IPS-18c (cell line): ENCODE measurements at regions not wholly inside any gene's neighbourhood (a gene's known extent, or its start where the extent isn't known, plus 50 kb on each side); places are given as distances from the start of the nearest gene placed in this dataset.
"Not testable (repeated sequence)": the region's sequence is repeated elsewhere in the genome, so short reads cannot be mapped to it uniquely, and the experiment has no call there.

ENCODE experiments used
- H3K4me3 ChIP-seq: 2 replicates; pipeline ENCODE4 v1.7.0; 2013; ENCODE audit warnings: low read depth, mild to moderate bottlenecking, low read length, moderate library complexity; ENCODE audit not compliant: insufficient read depth
- H3K9me3 ChIP-seq: one replicate; pipeline ENCODE4 v1.6.1; 2013; ENCODE audit warnings: mild to moderate bottlenecking, low read length, moderate library complexity; ENCODE audit not compliant: control insufficient read depth, insufficient read depth

GRCh38 chr3:168939651-168940238 lies 723.8 kb downstream of the MECOM start:
- Histone ChIP-seq H3K9me3 (no peaks in the 10 kb centered on the region), H3K4me3 (no peak overlapping the region)

GRCh38 chr3:168933614-168934013 lies 729.9 kb downstream of the MECOM start:
- Histone ChIP-seq H3K9me3 (peaks cover 7% of the 10 kb centered on the region), H3K4me3 (no peak overlapping the region)

- not testable (repeated sequence) for H3K4me3 ChIP-seq, H3K9me3 ChIP-seq
Observed at GRCh38 chr3:168929997-168930396, 733.5 kb downstream of the MECOM start.

GRCh38 chr3:168926426-168926825 lies 737.1 kb downstream of the MECOM start:
- no peak overlapping the region for H3K4me3 ChIP-seq
- H3K9me3 ChIP-seq: peaks cover 4% of the 10 kb centered on the region

DNA sequence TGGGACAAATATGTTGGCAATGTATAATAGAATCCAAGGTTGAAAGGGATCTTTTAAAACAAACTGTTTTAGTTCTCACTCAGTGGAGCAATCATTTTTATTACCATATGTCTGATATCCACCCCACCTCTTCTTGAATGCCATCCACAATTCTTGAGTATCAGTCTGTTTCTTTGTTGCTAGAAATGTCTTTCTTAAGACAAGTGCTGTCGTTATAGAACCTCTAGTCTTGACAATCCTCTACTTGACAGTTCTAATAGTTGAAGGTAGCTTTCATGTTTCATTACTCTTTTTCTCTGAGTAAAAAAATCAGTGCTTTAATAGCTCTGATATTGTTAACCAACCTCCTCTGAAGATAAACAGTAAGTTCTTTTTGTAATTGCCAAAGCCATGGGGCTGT lies 737.9 kb downstream of the MECOM start:
- no peaks in the 10 kb centered on the region for H3K9me3 ChIP-seq
- H3K4me3 ChIP-seq: no peak overlapping the region

DNA sequence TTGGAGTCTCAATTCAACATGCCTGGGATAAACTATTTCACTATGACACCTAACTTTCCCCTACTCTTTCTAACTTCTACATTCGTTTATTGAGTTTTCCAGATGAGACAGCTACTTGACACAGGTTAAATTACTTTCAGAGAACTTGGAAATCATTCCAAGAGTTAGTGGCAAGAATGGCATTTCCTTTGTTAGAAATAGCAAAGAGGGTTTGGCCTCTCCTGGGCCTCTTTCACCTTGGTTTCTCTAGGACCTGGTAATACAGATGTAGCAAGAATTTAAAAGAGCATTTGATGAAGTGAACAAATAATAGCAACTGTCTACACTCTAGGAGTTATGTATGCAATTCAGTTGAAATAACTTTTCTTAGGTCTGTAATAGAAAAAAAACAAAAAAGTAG lies 748.9 kb downstream of the MECOM start:
- Histone ChIP-seq H3K4me3 (no peak overlapping the region), H3K9me3 (no peaks in the 10 kb centered on the region)

- H3K4me3 ChIP-seq: no peak overlapping the region
Observed at GRCh38 chr3:168909260-168909659, 754.3 kb downstream of the MECOM start.

GRCh38 chr3:168895419-168895818 lies 768.1 kb downstream of the MECOM start:
- H3K4me3 ChIP-seq: no peak overlapping the region
- peaks cover 2% of the 10 kb centered on the region for H3K9me3 ChIP-seq

More at GRCh38 chr3:168909260-168909659, 754.3 kb downstream of the MECOM start:
- H3K9me3 ChIP-seq: no peaks in the 10 kb centered on the region

DNA sequence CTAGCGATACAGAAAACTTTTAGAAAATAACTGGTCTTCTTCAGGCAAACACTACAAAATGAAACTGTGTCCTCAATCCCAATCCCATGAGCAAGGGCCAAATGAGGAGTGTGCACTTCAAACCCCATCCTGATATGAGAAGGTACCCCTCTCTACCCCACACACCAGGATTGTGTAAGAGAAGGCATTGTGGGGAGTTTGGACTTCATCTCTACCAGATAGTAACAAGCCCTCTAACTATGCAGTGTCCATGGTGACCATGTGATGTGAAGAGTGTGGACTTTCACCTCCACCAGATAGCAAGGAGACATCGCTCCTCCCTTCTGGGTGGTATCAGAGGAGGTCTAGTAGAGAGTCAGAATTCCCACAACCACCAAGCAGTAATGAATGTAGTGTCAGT lies 769.3 kb downstream of the MECOM start:
- peaks cover 2% of the 10 kb centered on the region for H3K9me3 ChIP-seq
- no peak overlapping the region for H3K4me3 ChIP-seq

DNA sequence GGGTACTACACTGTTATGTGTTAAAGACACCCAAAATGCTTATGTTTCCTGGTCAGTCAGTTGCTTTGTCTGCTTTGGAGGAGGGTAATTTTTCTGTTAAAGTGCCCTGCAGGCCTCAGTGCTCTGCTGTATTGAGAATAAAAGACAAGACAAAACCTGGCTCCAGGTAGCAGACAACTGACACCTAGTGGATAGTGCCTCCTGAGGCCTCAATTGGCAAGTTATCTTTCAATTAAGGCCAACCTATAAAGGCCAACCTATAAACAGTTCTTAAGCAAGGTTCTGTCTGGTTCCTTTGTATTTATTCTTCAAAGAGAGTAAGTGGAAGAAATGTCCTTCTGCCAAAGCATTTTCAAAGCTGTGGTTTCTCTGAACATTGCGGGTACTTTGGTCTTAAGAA lies 773.8 kb downstream of the MECOM start:
- Histone ChIP-seq H3K4me3 (no peak overlapping the region), H3K9me3 (no peaks in the 10 kb centered on the region)

DNA sequence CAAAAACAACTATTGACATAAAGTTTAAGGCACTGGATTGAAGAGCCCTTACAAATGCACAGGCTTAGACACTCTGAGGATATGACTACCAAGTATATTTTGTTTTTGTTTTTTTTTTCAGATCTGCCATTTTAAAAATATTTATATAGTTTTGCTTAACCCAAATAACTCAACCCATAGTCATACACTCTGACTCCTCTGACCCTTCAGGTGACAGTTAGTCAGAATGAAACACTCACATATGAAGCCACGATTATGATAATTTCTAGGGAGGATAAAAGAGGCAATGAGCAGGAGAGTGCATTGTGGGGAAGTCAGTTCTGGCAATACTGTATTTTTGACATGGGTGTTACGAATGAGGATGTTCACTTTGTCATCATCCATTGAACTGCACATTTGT lies 774.7 kb downstream of the MECOM start:
- H3K9me3 ChIP-seq: no peaks in the 10 kb centered on the region

DNA sequence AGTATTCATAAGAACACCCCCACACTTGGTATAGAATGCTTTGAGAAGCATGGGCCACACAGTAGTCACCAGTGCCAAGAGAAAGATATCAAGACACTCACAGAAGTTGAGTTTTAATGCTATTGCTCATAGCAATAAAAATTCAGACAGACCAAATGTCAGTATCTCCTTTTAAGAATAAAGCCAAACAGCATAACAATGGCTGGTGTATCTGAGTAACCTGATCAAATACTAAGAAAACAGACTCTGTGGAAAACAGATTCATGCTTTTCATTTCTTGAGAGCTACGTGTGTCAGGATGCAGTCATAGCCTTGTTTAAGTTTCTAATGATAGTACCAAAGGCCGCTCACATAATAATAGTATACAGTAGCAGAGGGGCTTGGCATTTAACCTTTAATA lies 778.5 kb downstream of the MECOM start:
- Histone ChIP-seq H3K9me3 (no peaks in the 10 kb centered on the region), H3K4me3 (no peak overlapping the region)

More for the DNA sequence above, 774.7 kb downstream of the MECOM start:
- no peak overlapping the region for H3K4me3 ChIP-seq

DNA sequence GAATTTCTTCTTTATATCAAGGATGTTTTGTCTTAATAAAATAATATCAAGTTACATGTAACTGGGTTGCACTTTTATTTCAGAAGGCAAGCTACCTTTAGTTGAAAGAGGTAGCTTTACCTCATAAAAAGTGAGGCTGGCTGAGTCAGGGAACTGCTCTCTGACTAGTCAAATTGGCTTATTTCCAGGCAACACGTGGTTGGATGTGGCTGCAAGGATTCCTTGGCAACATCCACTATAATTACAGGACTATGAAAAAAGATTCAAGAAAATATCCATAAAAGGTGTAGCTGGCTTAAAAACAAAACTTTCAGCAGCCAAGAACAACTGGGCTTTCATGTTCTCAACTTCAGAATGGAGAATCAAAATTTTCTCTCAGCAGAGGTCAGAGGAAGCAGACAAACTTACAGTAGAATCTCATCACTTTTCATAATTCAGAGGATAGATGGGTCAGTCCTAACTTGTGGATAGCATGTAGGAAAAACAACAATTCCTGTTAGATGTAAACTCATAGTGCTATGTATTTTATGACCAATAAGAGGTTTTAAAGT lies 779.1 kb downstream of the MECOM start:
- no peaks in the 10 kb centered on the region for H3K9me3 ChIP-seq
- H3K4me3 ChIP-seq: no peak overlapping the region

- Histone ChIP-seq H3K9me3 (no peaks in the 10 kb centered on the region), H3K4me3 (no peak overlapping the region)
Observed at GRCh38 chr3:168883145-168883544, 780.4 kb downstream of the MECOM start.

DNA sequence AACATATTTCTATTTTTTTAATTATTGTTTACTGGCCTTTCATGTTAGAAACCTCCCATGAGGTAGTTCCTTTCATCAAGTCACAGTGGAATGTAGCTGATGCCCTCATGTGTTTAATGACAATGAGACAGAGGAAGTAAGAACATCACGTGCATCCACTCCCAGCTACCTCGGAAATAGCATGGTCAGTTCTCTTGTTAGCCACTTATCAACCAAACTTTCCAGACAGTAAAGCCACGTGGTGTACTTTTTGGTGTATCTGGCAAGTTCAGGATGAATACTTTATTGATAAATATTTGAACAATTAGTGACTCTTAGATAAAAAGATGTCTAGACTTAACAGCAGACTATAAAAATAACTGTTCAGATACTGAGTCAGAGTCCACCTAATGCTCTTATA lies 781.7 kb downstream of the MECOM start:
- H3K9me3 ChIP-seq: no peaks in the 10 kb centered on the region

GRCh38 chr3:168878655-168879054 lies 782.9 kb upstream of the GOLIM4 start:
- no peaks in the 10 kb centered on the region for H3K9me3 ChIP-seq
- H3K4me3 ChIP-seq: no peak overlapping the region

More for the DNA sequence above, 781.7 kb downstream of the MECOM start:
- no peak overlapping the region for H3K4me3 ChIP-seq

- H3K9me3 ChIP-seq: no peaks in the 10 kb centered on the region
- no peak overlapping the region for H3K4me3 ChIP-seq
Observed at GRCh38 chr3:168877899-168878298, 782.2 kb upstream of the GOLIM4 start.

DNA sequence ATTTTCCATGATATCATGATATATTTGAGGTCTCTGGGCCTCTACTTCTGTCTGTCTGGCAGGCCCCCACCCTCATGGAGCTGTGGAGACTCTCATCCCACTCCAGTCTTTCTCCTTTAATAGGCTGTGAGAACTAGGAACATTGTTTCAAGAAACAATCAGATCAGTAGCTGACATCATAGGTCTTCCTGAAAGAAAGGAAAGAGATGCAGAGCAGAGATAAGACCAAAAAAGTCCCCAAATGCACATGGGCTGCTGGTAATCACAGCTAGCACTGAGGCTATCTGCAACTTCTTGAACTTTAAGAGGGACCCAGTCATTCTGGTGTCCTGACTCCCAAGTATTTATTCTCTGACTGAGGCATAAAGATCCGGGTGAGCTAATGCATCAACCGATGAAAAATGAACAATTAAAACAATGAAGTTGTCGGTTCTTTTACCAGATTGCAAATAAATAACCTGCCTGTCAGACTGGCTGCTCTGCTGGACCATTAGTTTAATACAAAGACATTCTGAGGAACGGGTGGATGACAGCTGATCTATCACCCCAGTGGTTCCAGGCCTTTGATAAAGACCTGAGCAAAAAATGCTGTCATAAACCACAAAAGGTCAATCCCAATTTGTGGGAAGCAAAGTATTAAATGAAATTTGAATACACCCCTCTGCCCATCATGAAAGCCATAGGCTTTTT lies 780.8 kb upstream of the GOLIM4 start:
- Histone ChIP-seq H3K9me3 (no peaks in the 10 kb centered on the region), H3K4me3 (no peak overlapping the region)
